ENCODE measurements at regions not wholly inside any gene's neighbourhood (a gene's known extent, or its start where the extent isn't known, plus 50 kb on each side); places are given as distances from the start of the nearest gene placed in this dataset.

GRCh38 chr3:176787506-176787905, 409.8 kb downstream of the TBL1XR1 start:
- no peak for ATAC-seq
- Histone ChIP-seq H3K4me3 (no peak overlapping the region), H3K36me3 (ENCODE audit: low read depth) (no peaks in the 10 kb centered on the region), H3K9me3 (no peaks in the 10 kb centered on the region), H3K4me1 (ENCODE audit: low read depth) (no peaks in the 10 kb centered on the region)
- intact Hi-C loops (cut with DNase I, micrococcal nuclease) = no loop called here
- TF ChIP-seq CTCF (IDR thresholded peaks at IDR 0.05) = no peak
- no peak for DNase-seq

GRCh38 chr3:176785171-176785570, 412.1 kb downstream of the TBL1XR1 start:
- no peaks in the 10 kb centered on the region for H3K4me1 ChIP-seq (ENCODE audit: low read depth)
- H3K9me3 ChIP-seq = no peaks in the 10 kb centered on the region
- no peak overlapping the region for H3K4me3 ChIP-seq
- TF ChIP-seq CTCF (IDR thresholded peaks at IDR 0.05) = no peak
- DNase-seq (no peak), ATAC-seq (no peak)
- H3K36me3 ChIP-seq (ENCODE audit: low read depth) = no peaks in the 10 kb centered on the region
- intact Hi-C loops (cut with DNase I, micrococcal nuclease) = no loop called here

- Histone ChIP-seq H3K4me1 (ENCODE audit: low read depth) (no peaks in the 10 kb centered on the region), H3K4me3 (no peak overlapping the region), H3K9me3 (no peaks in the 10 kb centered on the region), H3K36me3 (ENCODE audit: low read depth) (no peaks in the 10 kb centered on the region)
- intact Hi-C loops (cut with DNase I, micrococcal nuclease) = no loop called here
- DNase-seq = no peak
- TF ChIP-seq CTCF (IDR thresholded peaks at IDR 0.05) = no peak
- no peak for ATAC-seq
Observed at GRCh38 chr3:176780766-176781165, 416.5 kb downstream of the TBL1XR1 start.

- H3K4me1 ChIP-seq (ENCODE audit: low read depth) = no peaks in the 10 kb centered on the region
- no peak for ATAC-seq
- H3K4me3 ChIP-seq = no peak overlapping the region
- intact Hi-C loops (cut with DNase I, micrococcal nuclease) = no loop called here
- H3K36me3 ChIP-seq (ENCODE audit: low read depth) = no peaks in the 10 kb centered on the region
- no peak for TF ChIP-seq CTCF (IDR thresholded peaks at IDR 0.05)
- no peak for DNase-seq
- peaks cover 3% of the 10 kb centered on the region for H3K9me3 ChIP-seq
Observed at GRCh38 chr3:176776622-176777175, 420.6 kb downstream of the TBL1XR1 start.

- H3K9me3 ChIP-seq = peaks cover 3% of the 10 kb centered on the region
- no peaks in the 10 kb centered on the region for H3K4me1 ChIP-seq (ENCODE audit: low read depth)
- no peaks in the 10 kb centered on the region for H3K36me3 ChIP-seq (ENCODE audit: low read depth)
- no peak for ATAC-seq
- TF ChIP-seq CTCF (IDR thresholded peaks at IDR 0.05) = no peak
- intact Hi-C loops (cut with DNase I, micrococcal nuclease) = no loop called here
- no peak for DNase-seq
- no peak overlapping the region for H3K4me3 ChIP-seq
Observed at GRCh38 chr3:176769547-176770190, 427.6 kb downstream of the TBL1XR1 start.

Measured in mucosa of descending colon (tissue), 3 donors.